ENCODE measurements at regions not wholly inside any gene's neighbourhood (a gene's known extent, or its start where the extent isn't known, plus 50 kb on each side); places are given as distances from the start of the nearest gene placed in this dataset.

DNA sequence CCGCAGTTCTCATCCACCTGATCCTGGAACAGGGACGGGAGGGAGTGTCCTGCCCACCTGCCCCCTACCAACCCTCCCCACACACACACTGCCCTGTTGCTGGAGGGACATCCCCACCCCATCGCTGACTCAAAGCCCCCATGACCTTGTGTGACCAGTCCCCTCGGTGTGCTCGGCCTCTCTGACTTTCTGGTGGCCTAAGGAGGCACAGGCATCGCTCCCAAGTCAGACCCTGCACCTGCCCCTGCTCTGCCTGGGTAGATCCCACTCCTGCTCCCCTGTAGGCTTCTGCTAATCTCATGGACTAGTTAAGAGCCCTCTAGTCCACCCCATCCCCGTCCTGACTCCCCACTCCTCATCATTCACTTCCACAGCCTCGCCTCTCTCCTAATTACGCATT, 58.8 kb upstream of the DOCK1 start:
- no peak for TF ChIP-seq POLR2A (IDR thresholded peaks at IDR 0.05)
- TF ChIP-seq POLR2AphosphoS5 (IDR thresholded peaks at IDR 0.05): no peak
- TF ChIP-seq CTCF (IDR thresholded peaks at IDR 0.05): no peak
